ENCODE measurements at regions not wholly inside any gene's neighbourhood (a gene's known extent, or its start where the extent isn't known, plus 50 kb on each side); places are given as distances from the start of the nearest gene placed in this dataset.

DNA sequence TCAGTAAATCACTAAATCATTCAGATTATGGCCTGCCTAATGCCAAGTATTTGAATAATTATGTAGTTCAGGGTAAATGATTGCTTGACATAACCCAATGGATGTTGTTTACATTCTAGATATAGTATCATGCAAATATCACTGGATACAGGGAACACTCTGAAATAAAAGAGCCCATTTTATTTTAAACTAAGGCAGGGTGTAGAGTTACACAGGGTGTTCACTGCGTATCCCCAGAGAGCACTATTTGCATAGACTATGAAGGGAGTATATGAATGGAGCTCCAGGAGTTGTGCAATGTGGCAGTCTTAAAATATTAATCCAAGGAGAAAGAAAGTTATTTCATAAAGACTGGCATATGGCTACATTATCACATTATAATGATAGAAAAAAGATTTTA lies 701.1 kb upstream of the KLHL29 start:
- TF ChIP-seq POLR2AphosphoS5 (IDR thresholded peaks at IDR 0.05) (no peak), EP300 (IDR thresholded peaks at IDR 0.05) (no peak), POLR2A (IDR thresholded peaks at IDR 0.05) (no peak)
- TF ChIP-seq, protein P1, sequence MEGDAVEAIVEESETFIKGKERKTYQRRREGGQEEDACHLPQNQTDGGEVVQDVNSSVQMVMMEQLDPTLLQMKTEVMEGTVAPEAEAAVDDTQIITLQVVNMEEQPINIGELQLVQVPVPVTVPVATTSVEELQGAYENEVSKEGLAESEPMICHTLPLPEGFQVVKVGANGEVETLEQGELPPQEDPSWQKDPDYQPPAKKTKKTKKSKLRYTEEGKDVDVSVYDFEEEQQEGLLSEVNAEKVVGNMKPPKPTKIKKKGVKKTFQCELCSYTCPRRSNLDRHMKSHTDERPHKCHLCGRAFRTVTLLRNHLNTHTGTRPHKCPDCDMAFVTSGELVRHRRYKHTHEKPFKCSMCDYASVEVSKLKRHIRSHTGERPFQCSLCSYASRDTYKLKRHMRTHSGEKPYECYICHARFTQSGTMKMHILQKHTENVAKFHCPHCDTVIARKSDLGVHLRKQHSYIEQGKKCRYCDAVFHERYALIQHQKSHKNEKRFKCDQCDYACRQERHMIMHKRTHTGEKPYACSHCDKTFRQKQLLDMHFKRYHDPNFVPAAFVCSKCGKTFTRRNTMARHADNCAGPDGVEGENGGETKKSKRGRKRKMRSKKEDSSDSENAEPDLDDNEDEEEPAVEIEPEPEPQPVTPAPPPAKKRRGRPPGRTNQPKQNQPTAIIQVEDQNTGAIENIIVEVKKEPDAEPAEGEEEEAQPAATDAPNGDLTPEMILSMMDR (IDR thresholded peaks at IDR 0.05), result no peak
